IgD-negative memory B cell (primary cell): ENCODE measurements at regions not wholly inside any gene's neighbourhood (a gene's known extent, or its start where the extent isn't known, plus 50 kb on each side); places are given as distances from the start of the nearest gene placed in this dataset.

Source experiments
- H3K27ac Mint-ChIP-seq, 3 donors: one replicate each; pipeline ENCODE4 v1.8.0; 2020 to 2022; ENCODE audit warnings: mild to moderate bottlenecking in 3 of 3, mixed read lengths in 3 of 3, moderate library complexity in 1 of 3
- H3K27me3 Mint-ChIP-seq: one replicate; pipeline ENCODE4 v1.8.0; 2021; ENCODE audit warnings: mixed read lengths
- H3K36me3 Mint-ChIP-seq: one replicate; pipeline ENCODE4 v1.8.0; 2020; ENCODE audit warnings: mild to moderate bottlenecking, mixed read lengths
- H3K4me1 Mint-ChIP-seq, 3 donors: one replicate each; pipeline ENCODE4 v1.8.0; 2020 to 2022; ENCODE audit warnings: mixed read lengths in 3 of 3, mild to moderate bottlenecking in 1 of 3
- H3K4me3 Mint-ChIP-seq, 4 donors: one replicate each; pipeline ENCODE4 v1.8.0; 2020 to 2022; ENCODE audit warnings: mild to moderate bottlenecking in 4 of 4, mixed read lengths in 4 of 4, moderate library complexity in 3 of 4
- H3K9me3 Mint-ChIP-seq, 3 donors: one replicate each; pipeline ENCODE4 v1.8.0; 2020 to 2021; ENCODE audit warnings: mixed read lengths in 3 of 3, mild to moderate bottlenecking in 1 of 3

DNA sequence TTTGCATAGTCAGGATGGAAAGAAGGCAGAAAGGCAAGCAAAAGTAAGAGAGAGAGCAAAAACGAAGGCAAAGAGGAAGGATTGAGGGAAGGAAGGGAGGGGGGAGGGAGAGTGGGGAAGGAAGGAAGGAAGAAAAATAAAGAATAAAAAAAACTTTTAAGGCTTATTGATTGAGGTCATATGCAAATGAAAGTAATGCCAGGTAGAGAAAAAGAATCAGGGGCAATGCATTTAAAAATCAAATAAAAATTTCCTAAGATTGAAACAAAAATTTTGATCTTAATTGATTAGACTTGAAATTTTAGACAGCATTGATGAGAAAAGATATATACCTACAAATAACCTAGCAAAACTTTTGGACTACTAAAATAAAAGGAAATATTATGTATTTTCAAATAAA, 153.9 kb upstream of the KIF2B start:
- H3K27ac Mint-ChIP-seq: no peak overlapping the region
- no peaks in the 10 kb centered on the region for H3K4me1 Mint-ChIP-seq
- H3K4me3 Mint-ChIP-seq: no peak overlapping the region
- no peaks in the 10 kb centered on the region for H3K27me3 Mint-ChIP-seq
- H3K9me3 Mint-ChIP-seq: peaks cover 4 to 15% (median 14%) of the 10 kb centered on the region in 3 donors
- no peaks in the 10 kb centered on the region for H3K36me3 Mint-ChIP-seq

DNA sequence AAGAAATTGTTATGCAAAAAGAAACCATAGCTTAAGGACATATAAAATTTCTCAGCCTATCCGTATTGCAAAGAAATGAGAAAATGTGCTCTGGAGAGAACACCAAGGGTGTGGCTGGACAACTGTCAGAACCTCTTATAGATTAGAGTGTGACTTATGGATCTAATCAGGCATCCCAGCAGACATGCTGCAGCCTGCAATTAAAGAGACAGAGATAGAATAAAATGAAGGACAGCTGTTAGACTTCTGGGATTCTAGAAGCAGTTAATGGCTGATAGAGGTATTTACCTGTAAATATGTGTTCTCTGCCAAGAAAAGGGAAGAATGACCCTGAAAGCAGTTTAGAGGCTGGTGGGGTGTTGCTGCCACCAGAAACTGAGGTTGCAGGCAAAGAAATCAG, 160.1 kb upstream of the KIF2B start:
- Mint-ChIP-seq H3K9me3 (peaks cover 0 to 15% (median 10%) of the 10 kb centered on the region in 3 donors), H3K4me3 (no peak overlapping the region), H3K27me3 (no peaks in the 10 kb centered on the region), H3K4me1 (no peaks in the 10 kb centered on the region), H3K36me3 (no peaks in the 10 kb centered on the region), H3K27ac (peak overlapping the region in 1 of 3 donors; percentile 57)

DNA sequence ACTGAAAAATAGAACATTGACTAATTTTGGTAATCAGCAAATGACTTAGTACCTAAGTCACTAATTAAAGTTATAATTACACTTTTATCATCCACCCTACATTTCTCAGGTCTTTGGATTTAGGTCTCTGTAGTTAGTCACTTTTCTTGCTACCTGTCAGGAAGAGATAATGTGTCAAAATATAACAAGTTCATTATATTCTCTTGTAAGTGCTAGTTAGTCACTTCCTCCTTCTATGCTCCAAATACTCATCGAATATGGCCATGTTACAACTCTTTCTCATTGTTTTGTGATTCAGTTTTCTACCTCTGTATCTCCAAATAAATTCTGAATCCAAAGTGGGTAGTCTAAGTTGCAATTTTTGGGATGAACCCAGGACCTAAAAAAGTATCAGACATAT, 163.5 kb upstream of the KIF2B start:
- Mint-ChIP-seq H3K27ac (no peak overlapping the region), H3K4me1 (no peaks in the 10 kb centered on the region), H3K27me3 (no peaks in the 10 kb centered on the region), H3K36me3 (no peaks in the 10 kb centered on the region), H3K4me3 (no peak overlapping the region), H3K9me3 (peaks cover 0 to 7% (median 7%) of the 10 kb centered on the region in 3 donors)

DNA sequence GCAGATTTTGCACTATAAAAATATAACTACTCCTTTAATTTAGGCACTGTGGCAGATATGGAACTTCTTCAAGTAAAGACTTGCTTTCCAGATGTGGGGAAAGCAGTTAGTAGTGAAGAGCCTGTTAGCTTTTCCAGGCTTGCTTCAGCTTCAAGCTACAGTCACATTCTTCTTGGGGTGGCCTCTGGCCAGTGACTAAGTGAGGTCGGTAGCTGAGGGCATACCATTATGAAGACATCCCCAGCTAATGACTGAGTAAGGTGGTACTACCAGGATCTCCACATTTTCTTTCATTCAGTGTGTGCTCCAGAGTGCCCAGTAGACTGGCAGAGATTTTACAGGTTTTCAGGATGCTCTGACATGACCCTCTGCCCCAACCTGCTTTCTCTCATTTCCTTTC, 167.1 kb upstream of the KIF2B start:
- no peaks in the 10 kb centered on the region for H3K4me1 Mint-ChIP-seq
- H3K27ac Mint-ChIP-seq: no peak overlapping the region
- no peak overlapping the region for H3K4me3 Mint-ChIP-seq
- peaks cover 0 to 4% (median 1%) of the 10 kb centered on the region in 3 donors for H3K9me3 Mint-ChIP-seq
- H3K27me3 Mint-ChIP-seq: no peaks in the 10 kb centered on the region
- H3K36me3 Mint-ChIP-seq: no peaks in the 10 kb centered on the region

DNA sequence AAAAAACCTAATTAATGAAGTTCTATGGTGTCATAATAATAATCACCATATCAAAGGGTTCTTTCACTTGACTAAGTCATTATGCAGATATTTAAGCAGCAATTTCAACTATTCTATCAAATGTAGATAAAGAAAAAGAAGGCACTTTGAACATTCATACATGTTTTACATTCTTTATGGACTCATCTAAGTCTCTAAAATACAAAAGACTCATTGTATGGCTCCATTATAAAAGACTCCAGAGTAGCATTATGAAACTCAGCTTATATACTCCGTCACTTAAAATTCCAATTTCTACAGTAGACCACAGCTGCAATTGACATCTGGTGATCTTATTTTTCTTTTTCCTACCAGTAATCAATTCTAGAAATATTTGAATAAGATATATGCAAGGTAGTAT, 173.5 kb upstream of the KIF2B start:
- H3K27ac Mint-ChIP-seq: no peak overlapping the region
- no peaks in the 10 kb centered on the region for H3K36me3 Mint-ChIP-seq
- peaks cover 3 to 4% (median 3%) of the 10 kb centered on the region in 3 donors for H3K9me3 Mint-ChIP-seq
- H3K4me1 Mint-ChIP-seq: no peaks in the 10 kb centered on the region
- no peak overlapping the region for H3K4me3 Mint-ChIP-seq
- H3K27me3 Mint-ChIP-seq: no peaks in the 10 kb centered on the region

DNA sequence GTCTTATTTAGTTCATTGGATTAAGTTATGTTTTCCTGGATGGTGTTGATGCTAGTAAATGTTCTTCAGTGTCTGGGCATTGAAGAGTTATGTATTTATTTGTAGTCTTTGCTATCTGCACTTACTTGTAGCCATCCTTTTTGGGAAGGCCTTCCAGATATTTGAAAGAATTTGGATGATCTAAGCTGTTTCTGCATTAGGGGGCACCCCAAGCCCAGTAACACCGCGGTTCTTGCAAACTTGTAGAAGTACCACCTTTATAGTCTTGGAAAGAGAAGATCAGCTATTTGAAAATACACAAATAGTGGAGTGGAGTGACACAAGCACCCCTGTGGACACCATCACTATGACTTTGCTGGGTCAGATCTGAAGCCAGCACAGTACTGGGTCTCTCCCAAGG, 175.9 kb upstream of the KIF2B start:
- H3K4me1 Mint-ChIP-seq: no peaks in the 10 kb centered on the region
- no peaks in the 10 kb centered on the region for H3K27me3 Mint-ChIP-seq
- H3K9me3 Mint-ChIP-seq: peaks cover 5 to 10% (median 6%) of the 10 kb centered on the region in 3 donors
- no peak overlapping the region for H3K4me3 Mint-ChIP-seq
- H3K27ac Mint-ChIP-seq: no peak overlapping the region
- H3K36me3 Mint-ChIP-seq: no peaks in the 10 kb centered on the region

DNA sequence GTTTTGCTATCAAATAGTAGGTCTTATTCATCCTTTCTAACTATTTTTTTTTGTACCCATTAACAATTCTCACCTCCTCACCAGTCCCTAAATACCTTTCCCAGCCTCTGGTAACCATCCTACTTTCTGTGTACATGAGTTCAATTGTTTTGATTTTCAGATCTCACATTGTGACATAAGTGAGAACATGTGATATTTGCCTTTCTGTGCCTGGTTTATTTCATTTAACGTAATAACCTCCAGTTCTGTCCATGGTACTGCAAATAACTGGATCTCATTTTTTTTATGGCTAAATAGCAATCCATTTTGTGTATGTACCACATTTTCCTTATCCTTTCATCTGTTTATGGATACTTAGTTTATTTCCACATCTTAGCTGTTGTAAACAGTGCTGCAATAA, 181.9 kb upstream of the KIF2B start:
- Mint-ChIP-seq H3K4me3 (peak overlapping the region in 1 of 4 donors; percentile 10), H3K4me1 (no peaks in the 10 kb centered on the region), H3K27ac (no peak overlapping the region), H3K27me3 (no peaks in the 10 kb centered on the region), H3K36me3 (no peaks in the 10 kb centered on the region), H3K9me3 (peaks cover 7 to 15% (median 12%) of the 10 kb centered on the region in 3 donors)

DNA sequence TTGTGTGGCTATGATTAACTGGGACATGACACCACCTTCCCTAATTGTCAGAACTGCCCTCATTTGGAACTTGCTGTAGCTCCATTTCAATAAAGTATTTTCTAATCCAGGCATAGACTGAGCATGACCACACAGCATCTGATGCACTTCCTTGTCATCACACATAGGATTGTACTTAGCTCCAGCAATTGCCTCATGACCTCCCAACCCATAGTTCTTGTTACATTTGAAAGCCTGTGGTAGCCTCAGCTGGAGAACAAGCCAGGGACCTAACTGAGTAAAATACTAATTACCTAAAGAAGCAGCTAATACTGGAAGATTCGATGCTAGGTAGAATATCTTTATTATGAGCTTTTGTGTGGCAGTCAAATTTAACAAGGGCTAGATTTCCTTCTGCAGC, 187.3 kb upstream of the KIF2B start:
- Mint-ChIP-seq H3K4me3 (no peak overlapping the region), H3K9me3 (peaks cover 3 to 8% (median 8%) of the 10 kb centered on the region in 3 donors), H3K27me3 (no peaks in the 10 kb centered on the region), H3K27ac (no peak overlapping the region), H3K36me3 (no peaks in the 10 kb centered on the region), H3K4me1 (no peaks in the 10 kb centered on the region)

DNA sequence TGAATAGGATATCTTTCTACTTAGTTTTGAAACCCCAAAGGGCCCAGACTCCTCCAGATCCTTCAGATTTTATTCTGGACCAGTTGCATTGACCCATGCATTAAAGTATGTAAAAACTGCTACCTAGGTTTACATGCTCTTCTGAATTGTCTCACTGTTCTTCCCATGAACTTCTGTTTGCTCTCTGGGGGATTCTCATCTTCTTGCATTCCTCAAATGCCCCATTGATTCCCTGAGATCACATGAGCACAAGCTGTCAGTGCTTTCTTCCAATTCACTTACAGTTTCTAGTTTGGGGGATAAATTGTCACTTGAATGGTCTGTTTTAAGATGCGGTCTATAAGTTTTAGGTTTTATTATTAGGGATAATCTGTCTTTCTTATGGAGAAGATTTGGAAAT, 188.9 kb upstream of the KIF2B start:
- no peak overlapping the region for H3K27ac Mint-ChIP-seq
- no peaks in the 10 kb centered on the region for H3K36me3 Mint-ChIP-seq
- H3K27me3 Mint-ChIP-seq: no peaks in the 10 kb centered on the region
- no peaks in the 10 kb centered on the region for H3K4me1 Mint-ChIP-seq
- peaks cover 3 to 9% (median 8%) of the 10 kb centered on the region in 3 donors for H3K9me3 Mint-ChIP-seq
- no peak overlapping the region for H3K4me3 Mint-ChIP-seq

DNA sequence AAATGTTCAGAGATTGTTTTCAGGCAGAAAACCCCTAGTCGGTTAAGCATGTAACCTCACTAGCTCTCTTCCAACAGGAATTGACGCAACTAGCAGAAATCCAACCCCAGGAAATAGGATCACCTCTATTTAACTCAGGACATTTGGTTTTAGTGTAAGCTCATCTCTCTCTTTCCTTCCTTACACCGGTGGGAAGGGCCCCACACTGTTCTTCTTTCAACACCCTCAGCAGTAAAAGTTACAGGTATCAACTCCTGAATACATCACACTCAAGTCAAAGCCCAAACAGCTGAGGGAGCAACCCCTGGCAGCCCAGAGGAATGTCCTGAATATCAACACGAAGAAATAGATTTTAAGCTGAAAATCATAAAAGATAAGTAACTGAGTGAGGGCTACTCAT, 191.2 kb upstream of the KIF2B start:
- H3K27ac Mint-ChIP-seq: no peak overlapping the region
- H3K36me3 Mint-ChIP-seq: no peaks in the 10 kb centered on the region
- H3K4me3 Mint-ChIP-seq: no peak overlapping the region
- H3K27me3 Mint-ChIP-seq: no peaks in the 10 kb centered on the region
- no peaks in the 10 kb centered on the region for H3K4me1 Mint-ChIP-seq
- peaks cover 3 to 5% (median 5%) of the 10 kb centered on the region in 3 donors for H3K9me3 Mint-ChIP-seq

DNA sequence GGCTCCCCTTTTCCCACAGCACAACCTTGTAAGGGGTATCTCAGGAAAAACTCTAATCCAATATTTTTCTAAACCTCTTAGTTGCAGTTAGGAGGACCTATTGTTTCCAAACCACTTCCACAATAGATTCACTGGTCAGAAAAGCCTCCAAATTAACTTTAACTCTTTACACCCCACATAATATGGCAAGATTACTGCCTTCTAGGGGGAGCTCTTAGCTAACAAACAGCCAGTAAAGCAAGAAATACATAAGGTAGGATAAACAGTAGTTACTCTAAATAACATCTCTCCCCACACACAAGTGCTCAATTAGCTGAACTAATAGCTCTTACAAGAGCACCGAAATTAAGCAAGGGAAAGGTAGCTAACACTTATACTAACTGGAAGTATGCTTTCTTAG, 192.1 kb upstream of the KIF2B start:
- H3K4me3 Mint-ChIP-seq: no peak overlapping the region
- no peaks in the 10 kb centered on the region for H3K36me3 Mint-ChIP-seq
- no peaks in the 10 kb centered on the region for H3K4me1 Mint-ChIP-seq
- H3K27ac Mint-ChIP-seq: no peak overlapping the region
- H3K27me3 Mint-ChIP-seq: no peaks in the 10 kb centered on the region
- H3K9me3 Mint-ChIP-seq: peaks cover 3 to 5% (median 4%) of the 10 kb centered on the region in 3 donors

DNA sequence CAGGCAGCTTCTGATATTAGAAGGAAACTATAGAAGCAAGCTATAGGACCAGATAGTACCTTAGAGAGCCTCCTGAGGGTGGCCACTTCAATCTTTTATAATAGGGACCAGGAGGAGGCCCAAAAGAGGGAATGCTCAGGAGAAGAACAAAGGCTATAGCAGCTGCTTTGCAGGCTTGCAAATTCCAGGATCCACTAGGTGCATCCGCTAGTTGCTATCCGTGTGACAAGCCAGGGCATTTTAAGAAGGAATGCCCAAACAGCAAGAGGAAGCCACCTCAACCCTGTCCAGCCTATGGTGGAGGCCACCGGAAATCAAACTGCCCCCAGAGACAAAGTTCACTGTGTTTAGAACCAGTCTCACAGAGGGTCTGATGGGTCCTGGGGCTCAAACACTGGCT, 192.6 kb upstream of the KIF2B start:
- no peaks in the 10 kb centered on the region for H3K27me3 Mint-ChIP-seq
- H3K9me3 Mint-ChIP-seq: peaks cover 3 to 5% (median 4%) of the 10 kb centered on the region in 3 donors
- H3K36me3 Mint-ChIP-seq: no peaks in the 10 kb centered on the region
- no peak overlapping the region for H3K27ac Mint-ChIP-seq
- H3K4me1 Mint-ChIP-seq: no peaks in the 10 kb centered on the region
- H3K4me3 Mint-ChIP-seq: no peak overlapping the region

DNA sequence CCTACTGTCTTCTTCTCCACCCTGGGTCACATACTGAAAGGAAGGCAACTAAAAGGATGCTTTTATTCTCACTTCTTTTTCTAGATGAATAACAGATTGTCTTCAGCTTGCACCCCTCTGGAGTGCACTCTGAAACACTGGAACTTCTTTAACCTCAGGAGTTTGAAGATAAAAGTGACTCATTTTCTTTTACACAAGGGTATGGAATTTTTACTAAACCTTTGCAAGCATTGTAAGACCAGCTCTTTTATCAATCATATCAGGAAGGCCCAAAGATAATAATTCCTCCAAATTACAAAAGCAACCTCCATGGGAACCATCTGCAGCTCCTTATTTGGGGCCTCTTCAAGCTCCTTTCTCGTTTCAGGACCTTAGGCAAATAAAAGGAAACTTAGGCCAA, 193.5 kb upstream of the KIF2B start:
- no peaks in the 10 kb centered on the region for H3K4me1 Mint-ChIP-seq
- no peak overlapping the region for H3K27ac Mint-ChIP-seq
- no peaks in the 10 kb centered on the region for H3K36me3 Mint-ChIP-seq
- H3K9me3 Mint-ChIP-seq: peaks cover 3 to 5% (median 4%) of the 10 kb centered on the region in 3 donors
- no peaks in the 10 kb centered on the region for H3K27me3 Mint-ChIP-seq
- no peak overlapping the region for H3K4me3 Mint-ChIP-seq

DNA sequence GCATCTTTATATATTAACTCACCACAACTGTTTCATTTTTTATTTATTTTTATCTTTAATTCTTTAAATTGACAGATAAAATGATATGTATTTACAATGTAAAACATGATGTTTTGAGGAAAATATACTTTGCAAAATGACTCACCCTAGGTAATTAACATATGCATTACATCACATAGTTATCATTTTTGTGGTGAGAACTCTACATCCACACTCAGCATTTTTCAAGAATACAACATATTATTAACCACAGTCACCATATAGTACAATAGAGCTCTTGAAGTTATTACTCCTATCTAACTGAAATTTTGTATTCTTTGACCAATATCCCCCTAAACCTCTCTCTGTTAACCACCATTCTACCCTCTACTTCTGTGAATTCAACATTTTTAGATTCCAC, 194.7 kb upstream of the KIF2B start:
- no peaks in the 10 kb centered on the region for H3K4me1 Mint-ChIP-seq
- H3K27me3 Mint-ChIP-seq: no peaks in the 10 kb centered on the region
- H3K36me3 Mint-ChIP-seq: no peaks in the 10 kb centered on the region
- H3K27ac Mint-ChIP-seq: no peak overlapping the region
- no peak overlapping the region for H3K4me3 Mint-ChIP-seq
- peaks cover under 1 to 4% (median 4%) of the 10 kb centered on the region in 3 donors for H3K9me3 Mint-ChIP-seq

DNA sequence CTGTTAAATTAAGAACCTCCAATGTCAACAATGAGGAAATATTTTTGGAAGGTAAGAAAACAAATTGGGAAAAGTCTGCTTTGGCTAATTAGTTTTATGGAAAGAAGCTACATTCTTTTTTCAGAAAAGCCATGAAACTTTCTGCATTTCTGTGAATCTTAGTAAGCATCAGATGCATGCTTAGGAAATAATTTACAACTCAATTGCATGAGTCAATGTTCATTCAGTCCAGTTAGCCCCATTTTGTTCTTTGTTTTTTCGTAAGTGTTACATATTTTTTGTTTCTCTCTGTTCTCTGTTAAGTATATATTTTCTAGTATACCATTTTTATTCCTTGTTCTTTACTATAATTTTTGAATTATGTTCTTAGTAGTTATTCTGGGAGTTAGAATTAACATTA, 195.2 kb upstream of the KIF2B start:
- H3K9me3 Mint-ChIP-seq: peaks cover 0 to 4% (median 4%) of the 10 kb centered on the region in 3 donors
- H3K27me3 Mint-ChIP-seq: no peaks in the 10 kb centered on the region
- no peaks in the 10 kb centered on the region for H3K36me3 Mint-ChIP-seq
- H3K27ac Mint-ChIP-seq: no peak overlapping the region
- no peaks in the 10 kb centered on the region for H3K4me1 Mint-ChIP-seq
- H3K4me3 Mint-ChIP-seq: no peak overlapping the region

DNA sequence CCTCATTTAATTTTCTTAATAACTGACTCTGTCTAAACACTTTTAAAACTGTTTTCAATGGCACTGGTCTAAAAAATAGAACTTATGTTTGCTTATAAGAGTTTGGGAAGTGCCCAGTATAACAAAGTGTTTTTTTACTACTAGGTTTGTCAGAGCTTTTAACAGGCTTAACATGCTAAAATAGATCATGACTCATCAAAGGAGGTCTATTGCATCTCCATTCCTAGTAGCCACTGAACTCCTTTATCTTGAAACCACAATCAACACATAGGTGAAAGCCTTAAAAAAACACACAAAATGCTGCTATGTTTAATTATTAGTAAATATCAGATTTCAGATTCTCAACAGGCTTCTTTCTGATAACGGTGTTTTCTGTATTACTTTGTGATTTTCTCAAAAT, 196.4 kb upstream of the KIF2B start:
- Mint-ChIP-seq H3K27me3 (no peaks in the 10 kb centered on the region), H3K36me3 (no peaks in the 10 kb centered on the region), H3K4me3 (no peak overlapping the region), H3K27ac (no peak overlapping the region), H3K4me1 (no peaks in the 10 kb centered on the region), H3K9me3 (peaks cover 0 to 4% (median 2%) of the 10 kb centered on the region in 3 donors)

DNA sequence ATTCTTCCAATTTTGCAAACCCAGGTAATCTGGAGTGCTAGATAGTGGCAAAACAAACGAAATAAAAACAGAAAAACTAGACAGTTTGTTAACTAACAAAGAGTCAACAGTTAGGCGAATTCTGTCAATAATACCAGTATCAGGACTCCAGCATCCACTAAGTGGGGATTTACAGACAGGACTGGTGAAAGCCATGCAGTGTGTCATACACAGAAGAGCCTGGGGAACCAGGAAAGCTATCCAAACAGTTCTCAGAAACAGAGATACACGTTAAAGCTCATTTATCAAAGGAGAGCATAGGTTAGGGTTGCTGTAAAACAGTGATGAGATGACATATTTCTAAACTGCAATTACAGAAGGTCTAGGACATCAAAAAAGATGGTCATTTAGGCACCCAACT, 203.7 kb upstream of the KIF2B start:
- Mint-ChIP-seq H3K4me1 (no peaks in the 10 kb centered on the region), H3K27ac (no peak overlapping the region), H3K36me3 (no peaks in the 10 kb centered on the region), H3K4me3 (no peak overlapping the region), H3K9me3 (peaks cover 0 to 4% (median 2%) of the 10 kb centered on the region in 3 donors), H3K27me3 (no peaks in the 10 kb centered on the region)
